ENCODE measurements at regions not wholly inside any gene's neighbourhood (a gene's known extent, or its start where the extent isn't known, plus 50 kb on each side); places are given as distances from the start of the nearest gene placed in this dataset.
A peak's percentile ranks its signal among the peaks of the same experiment; 100 is the strongest.
"Not testable (repeated sequence)": the region's sequence is repeated elsewhere in the genome, so short reads cannot be mapped to it uniquely, and the experiment has no call there.

- no peak for DNase-seq (ENCODE audit: low read depth)
Observed at GRCh38 chr2:186381573-186381972, 104.5 kb upstream of the ZC3H15 start.

- DNase-seq (ENCODE audit: low read depth) = no peak
Observed at GRCh38 chr2:186382932-186383331, 103.1 kb upstream of the ZC3H15 start.

DNA sequence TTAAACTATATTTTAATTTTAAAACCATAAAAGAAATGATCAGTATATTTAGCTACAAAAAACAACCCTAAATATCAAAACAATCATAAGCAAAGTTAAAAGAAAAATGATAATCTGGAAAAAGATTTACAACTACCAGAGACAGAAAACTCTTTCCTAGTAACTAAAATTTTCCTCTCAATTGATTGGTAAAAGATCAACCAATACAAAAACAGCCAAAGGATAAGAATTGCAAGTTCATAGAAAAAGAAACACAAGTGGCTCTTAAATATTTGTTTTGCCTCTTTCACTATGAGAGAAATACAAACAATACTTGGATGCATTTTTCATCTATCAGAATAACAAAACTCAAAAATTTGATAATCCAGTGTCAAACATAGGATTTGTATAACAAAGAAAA, 101.8 kb upstream of the ZC3H15 start:
- DNase-seq (ENCODE audit: low read depth) = no peak

GRCh38 chr2:186385638-186386201, 100.3 kb upstream of the ZC3H15 start:
- not testable (repeated sequence) for DNase-seq (ENCODE audit: low read depth)

DNA sequence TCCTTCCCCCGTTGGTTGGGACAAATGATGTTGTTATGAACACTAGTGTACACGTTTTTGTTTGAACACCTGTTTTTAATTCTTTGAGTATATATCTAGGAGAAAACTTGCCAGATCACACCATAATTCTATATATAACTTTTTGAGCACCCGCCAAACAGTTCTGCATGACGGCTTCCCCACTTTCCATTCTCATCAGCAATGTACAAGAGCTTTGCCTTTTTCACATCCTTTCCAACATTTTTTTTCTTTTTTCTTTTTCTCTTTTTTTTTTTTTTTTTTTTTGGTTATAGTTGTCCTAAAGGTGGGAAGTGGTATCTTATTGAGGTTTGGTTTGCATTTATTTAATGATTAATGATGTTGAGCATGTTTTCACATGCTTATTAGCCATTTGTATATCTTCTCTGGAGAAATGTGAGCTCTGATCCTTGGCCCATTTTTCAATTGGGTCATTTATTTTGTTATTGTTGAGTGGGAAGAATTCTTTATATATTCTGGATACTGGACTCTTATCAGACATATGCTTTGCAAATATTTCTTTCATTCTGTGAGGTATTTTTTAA, 86.9 kb upstream of the ZC3H15 start:
- DNase-seq (ENCODE audit: low read depth) = no peak

DNA sequence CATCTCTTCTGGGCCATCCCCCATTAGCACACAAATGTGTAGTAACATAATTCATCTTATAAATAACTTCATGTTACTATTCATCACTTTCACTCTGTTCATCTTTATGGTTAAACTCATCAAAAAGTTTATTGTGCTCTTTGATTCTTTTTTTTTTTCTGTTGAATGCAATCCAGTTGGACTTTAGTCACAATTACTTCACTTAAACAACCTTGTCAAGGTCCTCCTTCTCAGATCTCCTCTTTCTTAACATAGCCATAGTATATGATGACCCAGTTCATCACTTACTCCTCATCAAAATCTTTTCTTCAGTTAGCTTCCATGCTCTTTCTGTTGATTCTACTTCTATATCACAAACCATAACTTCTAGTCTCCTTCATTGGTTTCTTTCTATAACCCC, 80.2 kb upstream of the ZC3H15 start:
- DNase-seq (ENCODE audit: low read depth) = no peak

GRCh38 chr2:186407611-186408010, 78.4 kb upstream of the ZC3H15 start:
- DNase-seq (ENCODE audit: low read depth) = no peak

DNA sequence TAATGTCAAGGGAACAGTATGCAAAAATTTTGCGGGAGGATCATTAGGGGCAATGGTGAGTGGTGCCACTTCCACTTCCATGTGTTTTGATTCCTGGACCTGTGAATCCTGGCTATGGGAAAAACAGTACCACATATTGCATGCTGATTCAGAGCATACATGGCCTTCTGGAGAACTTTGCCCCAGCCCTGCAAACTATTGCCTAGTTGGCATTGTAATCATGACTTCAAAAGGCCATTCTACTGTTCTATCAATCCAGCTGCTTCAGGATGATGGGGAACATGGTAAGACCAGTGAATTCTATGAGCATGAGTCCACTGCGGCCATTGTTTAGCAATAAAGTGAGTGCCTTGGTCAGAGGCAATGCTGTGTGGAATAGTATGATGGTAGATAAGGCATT, 75.3 kb upstream of the ZC3H15 start:
- no peak for DNase-seq (ENCODE audit: low read depth)

DNA sequence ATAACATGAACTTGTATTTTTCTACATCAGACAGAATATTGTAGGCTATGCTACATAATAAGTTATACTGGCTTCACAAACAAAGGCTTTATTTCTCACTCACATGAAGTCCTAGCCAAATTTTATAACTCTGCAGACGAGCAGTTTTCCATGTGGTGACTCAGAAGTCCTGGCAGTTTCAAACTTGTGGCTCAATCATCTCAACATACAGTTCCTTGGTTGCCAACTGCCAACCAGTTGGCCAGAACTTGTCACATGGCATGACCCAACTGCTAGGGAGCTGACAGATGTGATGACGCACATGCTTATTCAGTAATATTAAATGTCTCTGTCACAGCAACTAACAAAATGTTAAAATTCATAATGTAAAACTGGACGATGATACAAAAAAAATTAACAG, 63.8 kb upstream of the ZC3H15 start:
- peak; percentile 76 for DNase-seq (ENCODE audit: low read depth)

DNA sequence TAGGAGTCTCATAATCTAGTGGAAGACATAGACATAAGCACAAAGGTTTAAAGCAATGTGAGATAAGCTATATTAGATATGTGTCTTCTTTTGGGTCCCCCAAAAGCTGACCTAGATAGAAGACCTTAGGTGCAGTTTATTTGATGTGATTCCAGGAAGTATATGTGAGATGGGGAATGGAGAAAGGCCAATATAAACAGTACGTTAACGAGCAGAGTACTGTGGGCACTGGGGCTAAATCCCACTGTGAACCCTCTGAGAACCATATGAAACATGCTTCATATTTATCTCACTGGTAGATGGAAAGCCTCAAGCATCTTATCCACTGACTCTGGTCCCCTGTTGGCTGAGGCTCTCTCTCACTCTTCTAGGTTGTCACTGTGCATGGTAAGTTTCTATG, 62.6 kb upstream of the ZC3H15 start:
- no peak for DNase-seq (ENCODE audit: low read depth)

DNA sequence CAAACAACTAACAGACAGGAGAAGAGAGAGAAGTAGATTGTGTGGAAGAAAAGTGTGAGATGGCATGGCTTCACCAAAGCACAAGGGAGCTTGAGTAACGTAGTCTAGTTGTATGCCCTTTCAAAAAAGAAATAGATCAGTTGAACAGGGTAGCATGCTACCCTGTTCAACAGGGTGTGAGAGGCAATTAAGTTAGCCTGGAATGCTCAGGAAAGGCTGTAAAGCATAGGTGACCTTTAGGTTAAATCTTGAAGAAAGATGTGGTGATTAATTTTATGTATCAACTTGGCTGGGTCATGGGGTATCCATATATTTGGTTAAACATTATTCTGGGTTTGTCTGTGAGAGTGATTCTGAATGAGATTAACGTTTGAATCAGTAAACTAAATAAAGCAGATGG, 61.8 kb upstream of the ZC3H15 start:
- no peak for DNase-seq (ENCODE audit: low read depth)

GRCh38 chr2:186425576-186425975, 60.5 kb upstream of the ZC3H15 start:
- DNase-seq (ENCODE audit: low read depth) = no peak

DNA sequence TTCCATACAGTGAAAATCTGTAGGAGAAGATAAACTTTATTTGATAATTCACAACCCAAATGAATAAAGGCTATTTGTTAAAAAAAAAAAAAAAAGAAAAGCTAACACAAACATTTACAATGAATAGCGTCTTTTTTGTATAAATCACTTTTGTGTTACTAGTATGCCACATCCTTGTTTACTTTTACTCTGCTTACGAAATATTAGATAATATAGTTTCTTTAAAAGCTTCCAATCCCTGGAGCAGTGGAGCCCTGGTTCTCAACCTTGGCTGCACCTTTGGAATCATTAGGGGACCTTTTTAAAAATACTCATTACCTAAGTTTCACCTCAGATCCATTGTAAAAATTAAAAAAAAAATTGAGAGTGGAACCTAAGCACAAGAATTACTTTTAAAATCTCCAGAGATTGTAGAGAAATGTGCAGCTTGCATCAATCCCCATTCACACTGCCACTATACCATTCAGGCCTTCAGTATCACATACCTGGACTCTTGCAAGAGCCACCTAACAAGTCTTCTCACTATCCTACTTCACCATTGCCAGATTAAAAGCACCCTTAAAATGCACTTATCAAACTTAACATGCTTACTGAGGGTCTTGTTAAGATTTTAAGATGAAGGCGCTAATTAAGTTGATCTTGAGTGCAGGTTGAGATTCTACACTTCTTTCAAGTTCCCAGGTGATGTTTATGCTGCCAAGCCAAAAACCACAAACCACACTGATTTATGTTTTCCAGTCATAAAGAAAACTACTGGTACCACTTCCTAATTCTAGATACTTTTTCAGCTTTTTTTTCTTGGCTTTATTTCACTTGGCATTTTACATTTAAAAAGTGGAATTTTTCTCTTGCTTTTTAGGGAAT, 59.7 kb upstream of the ZC3H15 start:
- peak; percentile 10 for DNase-seq (ENCODE audit: low read depth)

- not testable (repeated sequence) for DNase-seq (ENCODE audit: low read depth)
Observed at GRCh38 chr2:186427017-186427350, 59.1 kb upstream of the ZC3H15 start.

GRCh38 chr2:186427970-186428369, 58.1 kb upstream of the ZC3H15 start:
- no peak for DNase-seq (ENCODE audit: low read depth)

DNA sequence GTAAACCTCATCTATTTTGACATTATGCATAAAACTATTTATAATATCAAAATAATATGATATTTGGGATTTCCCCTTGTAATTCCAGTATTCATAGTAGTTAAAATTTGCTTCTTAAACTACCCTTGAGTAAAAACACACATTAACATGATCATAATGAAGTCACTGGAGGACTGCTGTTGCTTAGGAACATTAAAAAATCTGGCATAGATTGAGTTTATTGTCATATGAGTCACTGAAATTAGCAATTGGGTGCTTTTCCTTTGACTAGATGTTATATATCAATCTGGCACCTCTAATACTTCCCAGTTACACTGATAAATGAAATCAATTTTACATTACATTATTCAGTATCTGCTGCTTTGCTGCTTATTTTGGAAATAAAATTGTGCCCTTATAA, 57.0 kb upstream of the ZC3H15 start:
- DNase-seq (ENCODE audit: low read depth) = peak; percentile 9

- no peak for DNase-seq (ENCODE audit: low read depth)
Observed at GRCh38 chr2:186431306-186431705, 54.8 kb upstream of the ZC3H15 start.

DNA sequence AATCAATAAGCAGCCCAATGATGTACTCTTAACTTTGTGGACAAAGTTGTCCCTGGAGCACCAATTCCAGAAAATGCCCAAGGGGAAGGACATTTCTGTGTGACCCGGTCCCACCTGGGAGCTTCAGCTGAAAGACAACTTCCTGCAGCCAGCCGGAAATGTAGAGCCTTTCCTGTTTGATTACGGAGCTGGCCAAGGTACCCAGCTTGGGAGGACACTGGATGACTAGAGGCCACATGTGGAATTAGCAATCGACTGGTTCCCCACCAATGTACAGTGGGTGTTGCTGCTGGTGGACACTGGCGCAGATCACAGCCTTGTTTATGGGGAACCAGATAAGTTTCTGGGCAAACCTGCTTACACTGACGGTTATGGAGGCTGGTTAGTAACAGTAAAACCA, 53.0 kb upstream of the ZC3H15 start:
- DNase-seq (ENCODE audit: low read depth) = no peak

DNA sequence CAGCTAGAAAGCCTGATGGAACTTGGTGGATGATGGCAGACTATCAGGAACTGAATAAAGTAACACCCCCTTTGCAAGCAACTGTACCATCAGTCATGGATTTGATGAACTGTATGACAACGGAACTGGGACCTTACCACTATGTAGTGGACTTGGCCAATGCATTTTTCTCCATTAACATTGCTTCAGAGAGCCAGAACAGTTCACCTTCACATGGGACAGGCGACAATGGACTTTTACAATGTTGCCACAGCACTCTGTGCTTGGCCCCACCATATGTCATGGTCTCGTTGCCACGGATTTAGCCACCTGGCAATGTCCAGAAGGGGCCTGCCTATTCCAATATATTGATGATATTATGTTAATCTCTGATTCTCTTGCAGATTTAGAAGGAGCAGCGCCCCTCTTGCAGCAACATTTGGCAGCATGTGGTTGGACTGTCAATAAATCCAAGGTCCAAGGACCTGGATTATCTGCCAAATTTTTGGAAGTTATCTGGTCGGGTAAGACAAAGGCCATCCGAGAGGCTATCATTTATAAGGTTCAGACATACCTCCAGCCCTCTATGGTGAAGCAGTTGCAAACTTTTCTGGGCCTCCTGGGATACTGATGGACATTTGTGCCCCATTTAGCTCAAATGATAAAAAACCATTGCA, 52.2 kb upstream of the ZC3H15 start:
- DNase-seq (ENCODE audit: low read depth) = no peak

Data from M059J (cell line).